IMR-90 (cell line): ENCODE measurements at regions not wholly inside any gene's neighbourhood (a gene's known extent, or its start where the extent isn't known, plus 50 kb on each side); places are given as distances from the start of the nearest gene placed in this dataset.

Source experiments
- CEBPB ChIP-seq: IDR thresholded peaks from 2 replicates; pipeline ENCODE4 v1.6.1; 2012; ENCODE audit warnings: low read depth, low read length, improper control_type of control experiment
- CHD1 ChIP-seq: IDR thresholded peaks from 2 replicates; pipeline ENCODE4 v1.6.1; 2012; ENCODE audit warnings: low read depth, low read length, improper control_type of control experiment
- MAFK ChIP-seq: IDR thresholded peaks from 2 replicates; pipeline ENCODE4 v1.6.1; 2012; ENCODE audit warnings: low read depth, low read length, improper control_type of control experiment
- NFE2L2 ChIP-seq: fragments of 150-350 bp; IDR thresholded peaks from 2 replicates; pipeline ENCODE4 v1.6.1; 2016; ENCODE audit warnings: low read depth, mild to moderate bottlenecking, low read length
- POLR2A ChIP-seq: IDR thresholded peaks from 2 replicates; pipeline ENCODE4 v1.6.1; 2012; ENCODE audit warnings: mild to moderate bottlenecking, low read depth, low read length
- RAD21 ChIP-seq: IDR thresholded peaks from 2 replicates; pipeline ENCODE4 v1.6.1; 2012; ENCODE audit warnings: low read length, improper control_type of control experiment
- RFX5 ChIP-seq: IDR thresholded peaks from 2 replicates; pipeline ENCODE4 v1.8.0; 2012; ENCODE audit warnings: low read depth, mild to moderate bottlenecking, low read length, moderate library complexity
- SMC3 ChIP-seq: fragments of 150-350 bp; IDR thresholded peaks from 2 replicates; pipeline ENCODE4 v1.6.1; 2016; ENCODE audit warnings: low read depth, mild to moderate bottlenecking, antibody characterized with exemption, low read length, moderate library complexity
- TF ChIP-seq, protein P1 (sequence below): conservative IDR thresholded peaks from 2 replicates; pipeline ENCODE4 v1.5.1; 2012; ENCODE audit warnings: mild to moderate bottlenecking, low read depth, low read length, improper control_type of control experiment
- TF ChIP-seq, protein P2 (sequence below): fragments of 150-350 bp; IDR thresholded peaks from 2 replicates; pipeline ENCODE4 v1.6.1; 2016; ENCODE audit warnings: low read depth, mild to moderate bottlenecking, low read length, moderate library complexity, borderline replicate concordance
- TF ChIP-seq, protein P3 (sequence below): fragments of 150-350 bp; IDR thresholded peaks from 2 replicates; pipeline ENCODE4 v1.6.1; 2017; ENCODE audit warnings: mild to moderate bottlenecking, antibody characterized with exemption, low read length, low read depth

DNA sequence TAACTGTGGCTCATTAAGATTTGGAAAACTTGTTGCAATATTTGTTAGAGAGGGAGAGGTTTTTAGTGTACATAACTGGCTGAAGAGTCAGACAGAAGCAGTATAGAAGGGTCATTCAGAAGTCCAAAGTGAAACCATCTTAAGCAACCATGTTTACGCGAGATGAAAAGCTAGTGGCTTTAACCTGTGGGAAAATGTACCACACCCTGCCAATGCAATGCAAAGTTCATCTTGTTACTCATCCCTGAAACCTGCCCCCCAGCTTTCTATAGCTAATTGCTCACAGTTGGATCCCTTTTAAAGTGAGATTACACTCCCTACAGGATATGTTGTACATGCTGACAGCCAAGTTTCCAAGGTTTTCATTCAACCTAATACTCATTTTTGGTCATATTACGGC lies 96.7 kb upstream of the RAPGEF2 start:
- no peak for TF ChIP-seq POLR2A
- no peak for TF ChIP-seq RAD21
- TF ChIP-seq, protein P1, sequence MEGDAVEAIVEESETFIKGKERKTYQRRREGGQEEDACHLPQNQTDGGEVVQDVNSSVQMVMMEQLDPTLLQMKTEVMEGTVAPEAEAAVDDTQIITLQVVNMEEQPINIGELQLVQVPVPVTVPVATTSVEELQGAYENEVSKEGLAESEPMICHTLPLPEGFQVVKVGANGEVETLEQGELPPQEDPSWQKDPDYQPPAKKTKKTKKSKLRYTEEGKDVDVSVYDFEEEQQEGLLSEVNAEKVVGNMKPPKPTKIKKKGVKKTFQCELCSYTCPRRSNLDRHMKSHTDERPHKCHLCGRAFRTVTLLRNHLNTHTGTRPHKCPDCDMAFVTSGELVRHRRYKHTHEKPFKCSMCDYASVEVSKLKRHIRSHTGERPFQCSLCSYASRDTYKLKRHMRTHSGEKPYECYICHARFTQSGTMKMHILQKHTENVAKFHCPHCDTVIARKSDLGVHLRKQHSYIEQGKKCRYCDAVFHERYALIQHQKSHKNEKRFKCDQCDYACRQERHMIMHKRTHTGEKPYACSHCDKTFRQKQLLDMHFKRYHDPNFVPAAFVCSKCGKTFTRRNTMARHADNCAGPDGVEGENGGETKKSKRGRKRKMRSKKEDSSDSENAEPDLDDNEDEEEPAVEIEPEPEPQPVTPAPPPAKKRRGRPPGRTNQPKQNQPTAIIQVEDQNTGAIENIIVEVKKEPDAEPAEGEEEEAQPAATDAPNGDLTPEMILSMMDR: no peak
- TF ChIP-seq, protein P2, sequence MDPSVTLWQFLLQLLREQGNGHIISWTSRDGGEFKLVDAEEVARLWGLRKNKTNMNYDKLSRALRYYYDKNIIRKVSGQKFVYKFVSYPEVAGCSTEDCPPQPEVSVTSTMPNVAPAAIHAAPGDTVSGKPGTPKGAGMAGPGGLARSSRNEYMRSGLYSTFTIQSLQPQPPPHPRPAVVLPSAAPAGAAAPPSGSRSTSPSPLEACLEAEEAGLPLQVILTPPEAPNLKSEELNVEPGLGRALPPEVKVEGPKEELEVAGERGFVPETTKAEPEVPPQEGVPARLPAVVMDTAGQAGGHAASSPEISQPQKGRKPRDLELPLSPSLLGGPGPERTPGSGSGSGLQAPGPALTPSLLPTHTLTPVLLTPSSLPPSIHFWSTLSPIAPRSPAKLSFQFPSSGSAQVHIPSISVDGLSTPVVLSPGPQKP: no peak
- TF ChIP-seq, protein P3, sequence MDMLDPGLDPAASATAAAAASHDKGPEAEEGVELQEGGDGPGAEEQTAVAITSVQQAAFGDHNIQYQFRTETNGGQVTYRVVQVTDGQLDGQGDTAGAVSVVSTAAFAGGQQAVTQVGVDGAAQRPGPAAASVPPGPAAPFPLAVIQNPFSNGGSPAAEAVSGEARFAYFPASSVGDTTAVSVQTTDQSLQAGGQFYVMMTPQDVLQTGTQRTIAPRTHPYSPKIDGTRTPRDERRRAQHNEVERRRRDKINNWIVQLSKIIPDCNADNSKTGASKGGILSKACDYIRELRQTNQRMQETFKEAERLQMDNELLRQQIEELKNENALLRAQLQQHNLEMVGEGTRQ: no peak
- TF ChIP-seq MAFK: no peak
- no peak for TF ChIP-seq SMC3
- no peak for TF ChIP-seq CEBPB
- no peak for TF ChIP-seq RFX5
- TF ChIP-seq CHD1: no peak
- no peak for TF ChIP-seq NFE2L2
